Dedifferentiated amniotic fluid mesenchymal stem cell (primary cell): ENCODE measurements at regions not wholly inside any gene's neighbourhood (a gene's known extent, or its start where the extent isn't known, plus 50 kb on each side); places are given as distances from the start of the nearest gene placed in this dataset.
"Not testable (repeated sequence)": the region's sequence is repeated elsewhere in the genome, so short reads cannot be mapped to it uniquely, and the experiment has no call there.

ENCODE experiments used
- DNase-seq: peaks from one replicate; pipeline ENCODE4 v3.0.0-alpha.2; 2016; ENCODE audit errors: extremely low spot score

- DNase-seq = no peak
Observed at GRCh38 chr9:88280816-88281382, 107.3 kb upstream of the SPIN1 start.

GRCh38 chr9:88278036-88278435 lies 110.2 kb upstream of the SPIN1 start:
- no peak for DNase-seq

DNA sequence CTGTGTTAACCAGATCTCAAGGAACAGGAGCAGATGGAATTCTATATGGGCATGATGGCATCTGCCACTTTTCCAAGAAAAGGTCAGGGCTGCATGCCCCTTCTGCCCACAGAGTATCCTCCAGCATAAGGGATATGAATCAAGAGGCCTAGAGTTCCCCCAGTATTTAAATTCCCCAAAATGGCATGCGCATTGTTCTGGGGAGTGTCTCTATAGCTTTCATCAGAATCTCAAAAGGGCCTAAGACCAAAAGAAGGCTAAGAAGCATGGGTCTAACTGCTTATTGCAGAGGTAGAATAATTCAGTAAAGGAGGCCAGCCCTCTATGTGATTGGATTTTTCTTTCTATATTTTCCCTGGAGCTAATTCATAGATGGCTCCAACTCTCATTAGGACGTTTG lies 114.2 kb upstream of the SPIN1 start:
- DNase-seq = no peak

DNA sequence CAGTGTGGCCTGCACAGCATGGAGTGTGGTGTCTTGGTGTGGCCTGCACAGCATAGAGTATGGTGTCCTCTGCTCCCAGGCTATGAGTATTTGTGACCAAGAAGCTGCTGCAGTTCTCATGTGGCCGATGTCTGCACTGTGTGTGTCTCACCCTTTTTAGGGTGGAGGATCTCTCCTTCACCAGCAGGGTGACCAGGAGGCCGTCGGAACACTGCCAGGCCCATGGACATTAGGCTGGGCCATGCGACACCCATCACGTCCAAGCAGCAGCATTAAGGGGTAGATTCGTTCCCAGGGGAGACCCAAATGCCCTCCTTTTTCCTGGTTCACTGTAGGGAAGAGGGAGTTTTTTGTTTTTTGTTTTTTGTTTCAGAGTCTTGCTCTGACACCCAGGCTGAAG lies 115.3 kb upstream of the SPIN1 start:
- no peak for DNase-seq

DNA sequence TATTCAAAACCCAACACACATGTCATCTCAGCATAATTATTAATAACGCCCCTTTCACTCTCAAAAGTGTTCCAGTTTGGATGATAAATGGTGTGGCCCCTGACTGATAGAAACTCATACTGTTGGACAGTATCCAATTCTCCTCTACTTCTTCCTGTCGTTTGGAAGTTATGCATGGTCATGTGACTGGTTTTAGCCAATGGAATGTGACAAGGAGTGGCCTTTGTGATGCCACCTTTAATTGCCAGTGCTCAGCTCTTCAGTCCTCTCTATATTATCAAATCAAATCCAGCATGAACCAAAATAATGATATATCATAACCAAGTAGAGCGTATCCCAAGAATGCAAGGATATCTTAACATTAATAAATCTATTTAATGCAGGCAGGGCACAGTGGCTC lies 117.8 kb upstream of the SPIN1 start:
- DNase-seq = no peak

DNA sequence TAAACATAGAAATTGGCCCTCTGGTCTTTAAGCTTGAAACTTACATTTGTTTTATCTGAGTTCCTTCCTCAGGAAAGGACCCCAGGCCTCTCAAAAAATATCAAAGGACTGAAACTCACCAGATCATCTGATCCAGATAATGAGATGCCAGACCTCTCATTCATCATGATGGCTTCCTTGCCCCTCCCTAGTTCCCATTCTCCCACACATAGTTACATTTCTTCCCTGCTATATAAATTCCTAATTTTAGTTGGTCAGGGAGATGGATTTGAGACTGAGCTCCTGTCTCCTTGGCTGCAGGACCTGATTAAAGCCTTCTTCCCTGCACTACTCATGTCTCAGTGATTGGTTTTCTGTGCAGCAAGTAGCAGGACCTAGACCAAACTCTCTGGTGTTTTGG lies 119.4 kb upstream of the SPIN1 start:
- DNase-seq = no peak

- no peak for DNase-seq
Observed at GRCh38 chr9:88267283-88267682, 121.0 kb upstream of the SPIN1 start.

- no peak for DNase-seq
Observed at GRCh38 chr9:88266416-88266815, 121.8 kb upstream of the SPIN1 start.

GRCh38 chr9:88259001-88259400 lies 120.7 kb upstream of the SPATA31C2 start:
- DNase-seq = no peak

GRCh38 chr9:88258601-88259000 lies 120.3 kb upstream of the SPATA31C2 start:
- no peak for DNase-seq

DNA sequence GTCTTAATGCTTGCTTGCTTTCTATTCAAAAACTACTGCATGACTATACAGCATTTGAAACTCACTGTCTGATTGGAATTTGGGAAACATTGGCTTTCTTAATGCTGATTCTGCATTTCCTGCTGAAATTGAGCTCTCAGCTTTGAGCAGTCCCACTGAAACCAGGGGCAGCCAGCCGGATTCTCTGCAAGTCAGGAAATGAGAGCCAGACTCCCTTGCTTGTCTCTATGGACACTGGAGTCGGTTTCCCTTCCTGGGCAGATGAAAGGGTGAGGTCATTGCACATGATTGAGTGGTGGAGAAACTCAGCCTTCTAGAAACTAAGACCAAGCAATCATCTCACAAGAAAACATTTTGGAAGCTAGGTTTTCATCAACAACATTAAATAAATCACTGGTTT lies 119.7 kb upstream of the SPATA31C2 start:
- DNase-seq = peak; percentile 73

DNA sequence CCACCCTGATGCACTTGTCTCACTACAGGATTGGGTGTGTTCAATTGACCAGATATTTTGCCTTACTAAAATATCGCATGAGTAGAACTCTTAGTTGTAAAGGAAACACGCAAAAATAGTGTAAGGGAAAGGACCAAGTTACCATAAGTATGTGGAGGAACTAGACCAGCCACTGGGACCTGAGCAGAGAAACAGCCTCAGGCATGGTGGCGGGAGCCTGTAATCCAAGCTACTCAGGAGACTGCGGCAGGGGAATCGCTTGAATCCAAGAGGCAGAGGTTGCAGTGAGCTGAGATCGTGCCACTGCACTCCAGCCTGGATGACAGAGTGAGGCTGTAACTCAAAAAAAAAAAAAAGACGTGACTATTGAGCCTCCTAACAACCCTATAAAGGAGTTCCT lies 117.9 kb upstream of the SPATA31C2 start:
- no peak for DNase-seq

DNA sequence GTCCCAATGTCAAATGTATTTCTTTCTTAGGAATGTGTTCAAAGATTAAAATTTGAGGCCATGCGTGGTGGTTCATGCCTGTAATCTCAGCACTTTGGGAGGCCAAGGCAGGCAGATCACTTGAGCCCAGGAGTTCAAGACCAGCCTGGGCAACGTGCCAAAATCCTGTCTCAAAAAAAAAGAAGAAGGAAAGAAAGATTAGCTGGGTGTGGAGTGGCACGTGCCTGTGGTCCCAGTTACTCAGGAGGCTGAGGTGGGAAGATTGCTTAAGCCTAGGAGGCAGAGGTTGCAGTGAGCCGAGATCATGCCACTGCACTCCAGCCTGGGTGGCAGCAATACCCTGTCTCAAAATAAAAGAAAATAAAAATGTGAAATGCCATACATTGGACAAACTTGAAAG lies 117.5 kb upstream of the SPATA31C2 start:
- not testable (repeated sequence) for DNase-seq

DNA sequence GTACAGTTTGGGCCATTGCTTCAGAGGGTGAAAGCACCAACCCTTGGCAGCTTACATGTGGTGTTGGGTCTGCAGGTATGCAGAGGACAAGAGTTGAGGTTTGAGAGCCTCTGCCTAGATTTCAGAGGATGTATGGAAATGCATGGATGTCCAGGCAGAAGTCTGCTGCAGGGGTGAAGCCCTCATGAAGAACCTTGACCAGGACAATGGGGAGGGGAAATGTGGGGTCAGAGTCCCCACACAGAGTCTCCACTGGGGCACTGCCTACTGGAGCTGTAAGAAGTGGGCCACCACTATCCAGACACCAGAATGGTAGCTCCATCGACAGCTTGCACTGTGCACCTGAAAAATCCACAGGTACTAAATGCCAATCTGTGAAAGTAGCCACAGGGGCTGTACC lies 113.6 kb upstream of the SPATA31C2 start:
- DNase-seq = no peak

DNA sequence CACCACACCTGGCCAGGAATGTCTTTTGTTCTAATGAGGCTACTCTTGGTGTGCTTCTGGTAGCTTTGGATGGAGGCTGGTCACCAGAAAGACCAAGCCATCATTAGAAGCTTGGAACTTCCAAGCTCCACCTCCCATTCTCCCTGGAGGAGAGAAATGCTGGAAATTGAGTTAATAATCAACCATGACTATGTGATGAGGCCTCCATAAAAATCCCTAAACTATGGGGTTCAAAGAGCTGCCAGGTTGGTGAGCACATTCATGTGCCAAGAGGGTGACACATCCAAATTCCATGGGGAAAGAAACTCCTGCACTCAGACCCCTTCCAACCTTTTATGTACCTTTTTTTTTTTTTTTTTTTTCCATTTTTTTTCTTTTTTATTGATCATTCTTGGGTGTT lies 105.5 kb upstream of the SPATA31C2 start:
- DNase-seq = no peak

- DNase-seq = no peak
Observed at GRCh38 chr9:88242879-88243278, 104.6 kb upstream of the SPATA31C2 start.

GRCh38 chr9:88237991-88238571 lies 99.8 kb upstream of the SPATA31C2 start:
- no peak for DNase-seq

- no peak for DNase-seq
Observed at GRCh38 chr9:88237479-88237961, 99.2 kb upstream of the SPATA31C2 start.

DNA sequence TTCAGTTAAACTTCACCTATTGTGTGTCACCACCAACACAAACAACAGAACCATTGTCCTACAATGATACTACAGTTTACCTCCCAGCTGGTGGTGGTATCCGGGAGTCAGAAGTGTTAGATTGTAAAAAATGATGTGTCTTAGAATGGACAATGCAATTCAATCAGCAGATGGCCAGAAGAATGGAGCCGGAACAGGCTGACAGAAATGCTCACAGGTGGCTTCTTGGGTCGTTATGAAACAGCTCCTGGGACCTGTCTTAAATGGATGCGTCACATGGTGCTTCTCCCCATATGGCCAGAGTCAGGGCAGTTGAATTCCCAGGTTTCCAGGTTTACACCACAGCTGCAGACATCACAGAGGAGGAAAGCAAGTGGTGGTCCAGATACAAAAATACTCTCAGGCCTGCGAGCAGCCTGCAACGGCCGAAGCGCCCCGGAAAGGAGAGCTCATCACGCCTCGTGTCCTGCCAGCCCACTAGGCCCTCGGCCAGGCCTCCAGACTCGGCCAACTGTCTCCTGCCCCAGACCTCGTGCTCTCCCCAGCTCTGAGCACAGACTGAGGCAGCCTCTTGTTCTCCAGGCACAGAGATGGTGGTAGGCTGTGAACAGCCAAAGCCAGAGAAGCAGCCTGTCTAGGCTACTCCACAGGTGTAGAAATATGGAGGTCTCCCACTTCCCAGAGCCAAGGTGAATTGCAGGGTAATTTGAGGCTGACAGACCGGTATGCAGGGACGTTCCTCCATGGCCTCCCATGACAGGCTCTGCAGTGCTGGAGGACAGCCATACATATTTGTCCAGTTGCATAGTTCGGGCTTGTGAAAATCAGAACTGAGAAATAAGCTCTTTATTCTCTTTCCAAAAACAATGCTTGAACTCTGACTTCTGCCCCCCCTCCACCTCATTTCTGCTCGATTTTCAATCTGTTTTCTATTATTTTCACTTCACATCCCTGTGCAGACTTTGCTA lies 98.5 kb upstream of the SPATA31C2 start:
- DNase-seq = peak; percentile 36

DNA sequence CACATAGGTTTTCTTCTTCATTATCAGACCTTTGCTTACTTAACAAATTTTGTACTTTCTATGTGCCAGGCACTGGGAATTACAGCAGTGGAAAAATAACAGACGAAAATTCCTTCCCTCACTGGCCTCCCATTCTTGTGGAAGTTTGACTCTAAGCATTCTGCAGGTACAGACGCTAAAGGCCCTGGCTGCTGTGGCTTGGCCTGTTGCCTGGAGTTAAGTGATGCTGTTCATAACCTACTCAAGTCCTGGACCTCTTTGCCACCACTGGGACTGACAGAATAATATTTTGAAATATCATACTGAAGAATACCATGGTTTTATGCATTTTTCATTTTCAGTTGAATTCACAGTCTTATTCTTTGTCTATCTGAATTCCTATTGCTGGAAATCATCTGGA lies 97.3 kb upstream of the SPATA31C2 start:
- DNase-seq = no peak

GRCh38 chr9:88234114-88234513 lies 95.8 kb upstream of the SPATA31C2 start:
- no peak for DNase-seq

GRCh38 chr9:88233091-88233490 lies 94.8 kb upstream of the SPATA31C2 start:
- no peak for DNase-seq

- DNase-seq = no peak
Observed at GRCh38 chr9:88230612-88231011, 92.3 kb upstream of the SPATA31C2 start.
